Parathyroid adenoma (tissue), 2 donors: ENCODE measurements at regions not wholly inside any gene's neighbourhood (a gene's known extent, or its start where the extent isn't known, plus 50 kb on each side); places are given as distances from the start of the nearest gene placed in this dataset.

ENCODE experiments used
- H2AFZ ChIP-seq: fragments of 300-600 bp; sonication (generic); one replicate; pipeline ENCODE4 v1.7.0; 2017; ENCODE audit warnings: antibody characterized with exemption, mild to moderate bottlenecking
- H3K27ac ChIP-seq: fragments of 300-600 bp; sonication (generic); one replicate; pipeline ENCODE4 v1.7.0; 2017
- H3K27me3 ChIP-seq: fragments of 300-600 bp; sonication (generic); one replicate; pipeline ENCODE4 v1.7.0; 2017; ENCODE audit warnings: low read length; ENCODE audit not compliant: control insufficient read depth, insufficient read depth
- H3K36me3 ChIP-seq: fragments of 300-600 bp; sonication (generic); one replicate; pipeline ENCODE4 v1.7.0; 2017; ENCODE audit warnings: low read length; ENCODE audit not compliant: control insufficient read depth, insufficient read depth
- H3K4me1 ChIP-seq: fragments of 300-600 bp; sonication (generic); one replicate; pipeline ENCODE4 v1.7.0; 2017; ENCODE audit warnings: control low read depth
- H3K4me2 ChIP-seq: fragments of 300-600 bp; sonication (generic); one replicate; pipeline ENCODE4 v1.7.0; 2017; ENCODE audit warnings: low read length
- H3K4me3 ChIP-seq: fragments of 300-600 bp; sonication (generic); one replicate; pipeline ENCODE4 v1.7.0; 2017; ENCODE audit warnings: low read depth, low read length
- H3K79me2 ChIP-seq: fragments of 300-600 bp; sonication (generic); one replicate; pipeline ENCODE4 v1.7.0; 2017; ENCODE audit warnings: control low read depth
- H3K9ac ChIP-seq: fragments of 300-600 bp; sonication (generic); one replicate; pipeline ENCODE4 v1.7.0; 2017; ENCODE audit warnings: mild to moderate bottlenecking
- H3K9me3 ChIP-seq: fragments of 300-600 bp; sonication (generic); one replicate; pipeline ENCODE4 v1.7.0; 2017; ENCODE audit warnings: low read length; ENCODE audit not compliant: control insufficient read depth
- TF ChIP-seq, protein P1 (sequence below): fragments of 300-600 bp; sonication (generic); IDR thresholded peaks from one replicate; pipeline ENCODE4 v1.7.0; 2017; ENCODE audit warnings: antibody characterized with exemption, mild to moderate bottlenecking
- donor health status: primary hyperparathyroidism.

DNA sequence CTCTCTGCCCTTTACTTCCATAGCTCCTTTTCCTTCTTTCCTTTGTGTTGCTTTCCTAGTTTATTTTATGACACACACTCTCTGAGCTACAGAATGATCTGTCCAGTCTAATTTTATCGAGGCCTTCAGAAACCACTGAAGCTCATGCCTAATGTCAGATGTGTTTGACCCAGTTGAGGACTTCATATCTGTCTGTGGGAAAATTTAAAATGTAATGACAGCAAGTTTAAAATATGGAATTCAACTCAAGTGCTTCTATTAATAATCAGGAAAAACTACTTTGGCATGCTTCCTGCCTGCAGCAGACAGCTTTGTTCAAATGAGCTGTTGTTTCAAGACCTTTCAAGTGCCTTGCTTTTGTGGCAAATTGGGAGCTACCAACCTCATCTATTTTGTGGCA lies 261.8 kb upstream of the MTNR1B start:
- no peak overlapping the region for H3K4me3 ChIP-seq
- no peak overlapping the region for H3K27ac ChIP-seq
- no peaks in the 10 kb centered on the region for H3K27me3 ChIP-seq
- no peak overlapping the region for H3K9ac ChIP-seq
- no peak overlapping the region for H3K4me2 ChIP-seq
- no peaks in the 10 kb centered on the region for H3K4me1 ChIP-seq
- H3K79me2 ChIP-seq: no peaks in the 10 kb centered on the region
- no peaks in the 10 kb centered on the region for H3K36me3 ChIP-seq
- TF ChIP-seq, protein P1, sequence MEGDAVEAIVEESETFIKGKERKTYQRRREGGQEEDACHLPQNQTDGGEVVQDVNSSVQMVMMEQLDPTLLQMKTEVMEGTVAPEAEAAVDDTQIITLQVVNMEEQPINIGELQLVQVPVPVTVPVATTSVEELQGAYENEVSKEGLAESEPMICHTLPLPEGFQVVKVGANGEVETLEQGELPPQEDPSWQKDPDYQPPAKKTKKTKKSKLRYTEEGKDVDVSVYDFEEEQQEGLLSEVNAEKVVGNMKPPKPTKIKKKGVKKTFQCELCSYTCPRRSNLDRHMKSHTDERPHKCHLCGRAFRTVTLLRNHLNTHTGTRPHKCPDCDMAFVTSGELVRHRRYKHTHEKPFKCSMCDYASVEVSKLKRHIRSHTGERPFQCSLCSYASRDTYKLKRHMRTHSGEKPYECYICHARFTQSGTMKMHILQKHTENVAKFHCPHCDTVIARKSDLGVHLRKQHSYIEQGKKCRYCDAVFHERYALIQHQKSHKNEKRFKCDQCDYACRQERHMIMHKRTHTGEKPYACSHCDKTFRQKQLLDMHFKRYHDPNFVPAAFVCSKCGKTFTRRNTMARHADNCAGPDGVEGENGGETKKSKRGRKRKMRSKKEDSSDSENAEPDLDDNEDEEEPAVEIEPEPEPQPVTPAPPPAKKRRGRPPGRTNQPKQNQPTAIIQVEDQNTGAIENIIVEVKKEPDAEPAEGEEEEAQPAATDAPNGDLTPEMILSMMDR: no peak
- H2AFZ ChIP-seq: no peak overlapping the region
- H3K9me3 ChIP-seq: no peaks in the 10 kb centered on the region

GRCh38 chr11:92709329-92709728 lies 260.1 kb upstream of the MTNR1B start:
- H3K27ac ChIP-seq: no peak overlapping the region
- no peak overlapping the region for H3K4me3 ChIP-seq
- H3K9ac ChIP-seq: no peak overlapping the region
- H3K9me3 ChIP-seq: no peaks in the 10 kb centered on the region
- no peaks in the 10 kb centered on the region for H3K27me3 ChIP-seq
- no peak overlapping the region for H2AFZ ChIP-seq
- H3K36me3 ChIP-seq: no peaks in the 10 kb centered on the region
- H3K4me2 ChIP-seq: no peak overlapping the region
- no peaks in the 10 kb centered on the region for H3K79me2 ChIP-seq
- H3K4me1 ChIP-seq: no peaks in the 10 kb centered on the region
- TF ChIP-seq, protein P1: no peak

- H3K79me2 ChIP-seq: no peaks in the 10 kb centered on the region
- H3K4me2 ChIP-seq: no peak overlapping the region
- TF ChIP-seq, protein P1: no peak
- H3K9ac ChIP-seq: no peak overlapping the region
- H3K27me3 ChIP-seq: no peaks in the 10 kb centered on the region
- H3K4me1 ChIP-seq: no peaks in the 10 kb centered on the region
- H3K27ac ChIP-seq: no peak overlapping the region
- no peak overlapping the region for H3K4me3 ChIP-seq
- H3K36me3 ChIP-seq: no peaks in the 10 kb centered on the region
- H2AFZ ChIP-seq: no peak overlapping the region
- no peaks in the 10 kb centered on the region for H3K9me3 ChIP-seq
Measured at GRCh38 chr11:92711926-92712325, 257.5 kb upstream of the MTNR1B start.

DNA sequence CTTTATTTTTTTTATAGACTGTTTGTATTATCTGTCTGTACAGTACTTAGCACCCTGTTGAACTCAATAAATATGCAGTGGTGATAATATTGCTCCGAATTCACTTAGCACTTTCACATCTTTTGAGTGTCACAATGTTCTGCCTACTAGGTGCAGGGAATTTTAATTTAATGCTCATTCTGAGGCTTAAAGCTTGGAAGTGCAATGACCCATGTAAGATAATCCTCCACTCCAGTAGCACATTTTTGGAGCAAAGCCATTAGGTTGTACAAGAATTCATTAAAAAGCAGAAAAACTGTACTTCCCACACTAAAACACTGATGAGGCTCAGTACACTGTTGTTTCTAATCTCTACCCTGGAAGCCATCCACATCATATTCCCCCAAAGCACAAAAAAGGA lies 255.3 kb upstream of the MTNR1B start:
- Histone ChIP-seq H3K79me2 (no peaks in the 10 kb centered on the region), H3K27me3 (no peaks in the 10 kb centered on the region), H3K4me3 (no peak overlapping the region), H3K4me2 (no peak overlapping the region), H3K27ac (no peak overlapping the region), H3K9me3 (no peaks in the 10 kb centered on the region), H2AFZ (no peak overlapping the region), H3K9ac (no peak overlapping the region), H3K36me3 (no peaks in the 10 kb centered on the region), H3K4me1 (no peaks in the 10 kb centered on the region)
- TF ChIP-seq, protein P1: no peak

GRCh38 chr11:92717240-92717639 lies 252.2 kb upstream of the MTNR1B start:
- Histone ChIP-seq H3K4me3 (no peak overlapping the region), H3K27ac (no peak overlapping the region), H3K27me3 (no peaks in the 10 kb centered on the region), H3K4me2 (no peak overlapping the region), H3K9me3 (no peaks in the 10 kb centered on the region), H2AFZ (no peak overlapping the region), H3K79me2 (no peaks in the 10 kb centered on the region), H3K9ac (no peak overlapping the region), H3K4me1 (no peaks in the 10 kb centered on the region), H3K36me3 (no peaks in the 10 kb centered on the region)
- TF ChIP-seq, protein P1: no peak
